Body of pancreas (tissue), 4 donors: ENCODE measurements at regions not wholly inside any gene's neighbourhood (a gene's known extent, or its start where the extent isn't known, plus 50 kb on each side); places are given as distances from the start of the nearest gene placed in this dataset.

Experiments used
- ATAC-seq: fragments of 150-250 bp; one replicate; pipeline ENCODE4 v1.9.1; 2016
- DNase-seq, 4 donors: peaks; one replicate each; pipeline ENCODE4 v3.0.0-alpha.2; 2019
- H3K27ac ChIP-seq, 4 donors: fragments of 200-600 bp; sonication (generic); 1 replicate in 3 of 4; 2 replicates in 1 of 4; pipeline versions ENCODE4 v1.5.1 to v1.6.1; 2016 to 2019; ENCODE audit warnings: mild to moderate bottlenecking in 1 of 4, mixed read lengths in 1 of 4, moderate library complexity in 1 of 4
- H3K27me3 ChIP-seq, 2 donors: fragments of 200-600 bp; sonication (generic); one replicate each; pipeline ENCODE4 v1.6.0; 2016; ENCODE audit warnings: mild to moderate bottlenecking in 1 of 2
- H3K36me3 ChIP-seq, 2 donors: fragments of 200-600 bp; sonication (generic); replicated peaks in 1 of 2; 2 replicates each; pipeline ENCODE4 v1.5.1; 2016; ENCODE audit warnings: low read depth in 2 of 2; ENCODE audit not compliant: insufficient read depth in 1 of 2
- H3K4me1 ChIP-seq: fragments of 200-600 bp; sonication (generic); one replicate; pipeline ENCODE4 v1.6.0; 2016
- H3K4me3 ChIP-seq, 2 donors: fragments of 200-600 bp; sonication (generic); 1 replicate in 1 of 2; 2 replicates in 1 of 2; pipeline ENCODE4 v1.5.1; 2016 to 2019
- H3K9me3 ChIP-seq, 3 donors: fragments of 200-600 bp; sonication (generic); 1 replicate in 2 of 3; 2 replicates in 1 of 3; pipeline ENCODE4 v1.5.1; 2016
- POLR2A ChIP-seq, 3 donors: fragments of 450-650 bp; IDR thresholded peaks; one replicate each; pipeline ENCODE4 v1.6.1; 2016; ENCODE audit warnings: antibody characterized with exemption in 3 of 3, mild to moderate bottlenecking in 2 of 3
- WGBS, 2 donors: methylation state at CpG; one replicate each; pipeline ENCODE4 v1.1.5; 2017; 5-methylcytosine and 5-hydroxymethylcytosine counted together
- intact Hi-C: fragments of 100-400 bp; cut with DNase I; formaldehyde crosslinking; loops from one replicate; pipeline ENCODE4 v1.15.1; 2023
- TF ChIP-seq, protein P1 (sequence below), 7 experiments: fragments of 450-650 bp in 4 of 7; fragments of 200-600 bp in 3 of 7; sonication (generic) in 3 of 7; IDR thresholded peaks; one replicate each; pipeline ENCODE4 v1.5.1; 2016 to 2019; ENCODE audit warnings: antibody characterized with exemption in 7 of 7

- Histone ChIP-seq H3K9me3 (no peaks in the 10 kb centered on the region), H3K36me3 (no peaks in the 10 kb centered on the region), H3K4me1 (no peaks in the 10 kb centered on the region), H3K4me3 (no peak overlapping the region), H3K27ac (no peak overlapping the region), H3K27me3 (no peaks in the 10 kb centered on the region)
- ATAC-seq (no peak), DNase-seq (no peak)
- 64 to 77% methylated on average over 5 of the region's 5 CpGs for WGBS, 2 donors
- TF ChIP-seq, protein P1, sequence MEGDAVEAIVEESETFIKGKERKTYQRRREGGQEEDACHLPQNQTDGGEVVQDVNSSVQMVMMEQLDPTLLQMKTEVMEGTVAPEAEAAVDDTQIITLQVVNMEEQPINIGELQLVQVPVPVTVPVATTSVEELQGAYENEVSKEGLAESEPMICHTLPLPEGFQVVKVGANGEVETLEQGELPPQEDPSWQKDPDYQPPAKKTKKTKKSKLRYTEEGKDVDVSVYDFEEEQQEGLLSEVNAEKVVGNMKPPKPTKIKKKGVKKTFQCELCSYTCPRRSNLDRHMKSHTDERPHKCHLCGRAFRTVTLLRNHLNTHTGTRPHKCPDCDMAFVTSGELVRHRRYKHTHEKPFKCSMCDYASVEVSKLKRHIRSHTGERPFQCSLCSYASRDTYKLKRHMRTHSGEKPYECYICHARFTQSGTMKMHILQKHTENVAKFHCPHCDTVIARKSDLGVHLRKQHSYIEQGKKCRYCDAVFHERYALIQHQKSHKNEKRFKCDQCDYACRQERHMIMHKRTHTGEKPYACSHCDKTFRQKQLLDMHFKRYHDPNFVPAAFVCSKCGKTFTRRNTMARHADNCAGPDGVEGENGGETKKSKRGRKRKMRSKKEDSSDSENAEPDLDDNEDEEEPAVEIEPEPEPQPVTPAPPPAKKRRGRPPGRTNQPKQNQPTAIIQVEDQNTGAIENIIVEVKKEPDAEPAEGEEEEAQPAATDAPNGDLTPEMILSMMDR (IDR thresholded peaks at IDR 0.05) = no peak
- no peak for TF ChIP-seq POLR2A (IDR thresholded peaks at IDR 0.05)
- intact Hi-C loops = no loop called here
Measured at GRCh38 chr4:56181140-56181953, 205.9 kb downstream of the AASDH start.

GRCh38 chr4:56169061-56169460 is 218.2 kb downstream of the AASDH start:
- no peaks in the 10 kb centered on the region for H3K9me3 ChIP-seq
- TF ChIP-seq POLR2A (IDR thresholded peaks at IDR 0.05) = no peak
- TF ChIP-seq, protein P1 (IDR thresholded peaks at IDR 0.05) = no peak
- ATAC-seq (no peak), DNase-seq (no peak)
- intact Hi-C loops = no loop called here
- H3K27me3 ChIP-seq = no peaks in the 10 kb centered on the region
- no peaks in the 10 kb centered on the region for H3K4me1 ChIP-seq
- 54 to 65% methylated on average over 2 of the region's 2 CpGs for WGBS, 2 donors
- no peak overlapping the region for H3K27ac ChIP-seq
- no peak overlapping the region for H3K4me3 ChIP-seq
- H3K36me3 ChIP-seq = no peaks in the 10 kb centered on the region

DNA sequence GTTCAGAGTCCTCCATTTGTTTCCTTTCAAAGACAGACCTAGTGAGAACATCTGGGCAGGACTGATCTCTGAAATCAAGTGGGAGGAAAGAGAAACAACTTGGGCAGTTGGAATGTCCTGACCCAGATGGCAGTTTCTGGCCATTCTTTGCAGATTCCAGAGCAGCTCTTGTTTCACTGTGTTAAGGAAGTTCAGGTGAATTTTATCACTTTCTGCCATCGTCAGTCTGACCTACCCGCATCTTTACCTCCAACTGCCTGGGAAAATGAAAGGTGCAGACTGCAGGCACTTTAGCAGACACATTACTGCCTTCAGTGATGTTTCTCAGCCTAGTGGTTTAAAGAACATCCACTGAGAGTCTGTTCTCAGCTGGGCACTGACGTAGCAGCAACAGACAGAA is 216.2 kb downstream of the CEP135 start:
- TF ChIP-seq POLR2A (IDR thresholded peaks at IDR 0.05) = no peak
- TF ChIP-seq, protein P1 (IDR thresholded peaks at IDR 0.05) = no peak
- Histone ChIP-seq H3K36me3 (no peaks in the 10 kb centered on the region), H3K27ac (no peak overlapping the region), H3K4me3 (no peak overlapping the region), H3K27me3 (no peaks in the 10 kb centered on the region), H3K9me3 (no peaks in the 10 kb centered on the region), H3K4me1 (no peaks in the 10 kb centered on the region)
- intact Hi-C loops = no loop called here
- ATAC-seq = no peak
- DNase-seq = no peak
- WGBS, 2 donors = 36 to 44% methylated on average over 3 of the region's 3 CpGs

GRCh38 chr4:56160636-56161035 is 211.9 kb downstream of the CEP135 start:
- Histone ChIP-seq H3K36me3 (no peaks in the 10 kb centered on the region), H3K27ac (no peak overlapping the region), H3K9me3 (no peaks in the 10 kb centered on the region), H3K4me1 (no peaks in the 10 kb centered on the region), H3K27me3 (no peaks in the 10 kb centered on the region), H3K4me3 (no peak overlapping the region)
- ATAC-seq (no peak), DNase-seq (no peak)
- 51 to 55% methylated on average over 6 of the region's 6 CpGs for WGBS, 2 donors
- intact Hi-C loops = no loop called here
- TF ChIP-seq POLR2A (IDR thresholded peaks at IDR 0.05) = no peak
- TF ChIP-seq, protein P1 (IDR thresholded peaks at IDR 0.05) = no peak

DNA sequence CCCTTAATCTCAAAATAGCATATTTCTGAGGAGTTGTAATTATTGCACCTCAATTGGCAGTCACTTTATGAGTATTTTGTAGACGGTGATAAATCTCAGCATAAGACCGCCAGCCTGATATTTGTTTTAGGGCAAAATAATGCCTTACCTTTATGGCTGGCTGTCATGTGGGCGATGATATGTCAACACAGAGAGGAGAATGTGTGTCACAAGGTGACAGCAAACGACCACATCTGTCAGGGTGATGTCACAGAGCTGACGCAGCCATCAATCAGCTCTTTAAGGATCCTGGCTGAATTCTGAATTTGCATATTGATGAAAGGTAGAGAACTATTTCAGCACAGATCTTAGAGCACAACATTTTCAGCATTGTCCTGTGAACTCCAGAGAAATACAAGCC is 209.7 kb downstream of the CEP135 start:
- H3K4me1 ChIP-seq = no peaks in the 10 kb centered on the region
- H3K9me3 ChIP-seq = no peaks in the 10 kb centered on the region
- ATAC-seq (no peak), DNase-seq (no peak)
- no peak overlapping the region for H3K27ac ChIP-seq
- TF ChIP-seq POLR2A (IDR thresholded peaks at IDR 0.05) = no peak
- TF ChIP-seq, protein P1 (IDR thresholded peaks at IDR 0.05) = no peak
- no peaks in the 10 kb centered on the region for H3K27me3 ChIP-seq
- WGBS, 2 donors = 36 to 39% methylated on average over 5 of the region's 5 CpGs
- H3K4me3 ChIP-seq = no peak overlapping the region
- no peaks in the 10 kb centered on the region for H3K36me3 ChIP-seq
- intact Hi-C loops = no loop called here
